Panc1 (cell line): ENCODE measurements at regions not wholly inside any gene's neighbourhood (a gene's known extent, or its start where the extent isn't known, plus 50 kb on each side); places are given as distances from the start of the nearest gene placed in this dataset.
"Not testable (repeated sequence)": the region's sequence is repeated elsewhere in the genome, so short reads cannot be mapped to it uniquely, and the experiment has no call there.

Experiments
- ATAC-seq: fragments of 200-7000 bp; cut with Tn5 transposase; 2 replicates; pipeline ENCODE4 v1.9.1; 2020; ENCODE audit warnings: mild to moderate bottlenecking, moderate library complexity
- BruUV-seq: library from RNA; stranded (reverse); fragments of 400-500 nt; replicated peaks from 2 replicates; lab custom pipeline; 2021; lab: Mats Ljungman, UMichigan
- CTCF ChIA-PET: fragments of 300-600 bp; sonication (Branson Sonifier 250); formaldehyde crosslinking; loops from one replicate; lab custom pipeline; 2022; ENCODE audit warnings: antibody characterized with exemption; lab: Charles Lee
- POLR2A ChIA-PET: fragments of 300-600 bp; sonication (Branson Sonifier 250); formaldehyde crosslinking; loops from one replicate; lab custom pipeline; 2022; ENCODE audit warnings: antibody characterized with exemption; lab: Charles Lee
- DNase-seq: peaks from one replicate; pipeline ENCODE4 v3.0.0-alpha.2; 2010; ENCODE audit warnings: low read depth, low spot score
- H3K27ac ChIP-seq: 2 replicates; pipeline ENCODE4 v1.5.1; 2011; ENCODE audit warnings: mild to moderate bottlenecking, low read length, inconsistent platforms
- H3K27me3 ChIP-seq: fragments of 200-500 bp; sonication (Bioruptor generic); 2 replicates; pipeline ENCODE4 v1.6.0; 2014; ENCODE audit warnings: low read length, inconsistent platforms; ENCODE audit not compliant: control insufficient read depth, insufficient read depth
- H3K36me3 ChIP-seq: fragments of 200-500 bp; sonication (Bioruptor generic); 2 replicates; pipeline ENCODE4 v1.5.1; 2014; ENCODE audit warnings: inconsistent platforms, mild to moderate bottlenecking, low read length, moderate library complexity; ENCODE audit not compliant: control insufficient read depth, insufficient read depth
- H3K4me1 ChIP-seq: 2 replicates; pipeline ENCODE4 v1.5.1; 2011; ENCODE audit warnings: inconsistent platforms, mild to moderate bottlenecking, low read length, moderate library complexity; ENCODE audit not compliant: control insufficient read depth, insufficient read depth
- H3K4me3 ChIP-seq, 2 experiments: 2 replicates each; pipeline ENCODE4 v1.5.1; 2011 to 2012; ENCODE audit warnings: low read depth in 2 of 2, low read length in 2 of 2, mild to moderate bottlenecking in 2 of 2, inconsistent platforms in 1 of 2, moderate library complexity in 1 of 2
- H3K9me3 ChIP-seq: fragments of 200-500 bp; sonication (Bioruptor generic); 2 replicates; pipeline ENCODE4 v1.5.1; 2014; ENCODE audit warnings: low read depth, mild to moderate bottlenecking, inconsistent platforms, low read length, moderate library complexity; ENCODE audit not compliant: control insufficient read depth, insufficient read depth
- POLR2AphosphoS5 ChIP-seq: IDR thresholded peaks from 2 replicates; pipeline ENCODE4 v1.6.1; 2012; ENCODE audit warnings: mild to moderate bottlenecking, low read depth, low read length, moderate library complexity
- REST ChIP-seq, 2 experiments: IDR thresholded peaks; 2 replicates each; pipeline ENCODE4 v1.6.1; 2011 to 2012; ENCODE audit warnings: low read depth in 2 of 2, control low read depth in 1 of 2, low read length in 1 of 2, mild to moderate bottlenecking in 1 of 2, moderate library complexity in 1 of 2; ENCODE audit not compliant: insufficient read depth in 1 of 2
- SIN3A ChIP-seq: IDR thresholded peaks from 2 replicates; pipeline ENCODE4 v1.6.1; 2012; ENCODE audit warnings: low read depth, mild to moderate bottlenecking, low read length, moderate library complexity, borderline replicate concordance; ENCODE audit not compliant: insufficient read depth
- TCF7L2 ChIP-seq: IDR thresholded peaks from 2 replicates; pipeline ENCODE4 v1.6.1; 2011; ENCODE audit warnings: mild to moderate bottlenecking, low read depth, low read length, inconsistent platforms
- in situ Hi-C: cut with HindIII; loops from 2 replicates; pipeline ENCODE4 v1.10.0; 2016; ENCODE audit warnings: low sequenced_read_pairs, low pct_unique_long_range_greater_than_20kb
- intact Hi-C: fragments of 100-400 bp; cut with micrococcal nuclease; formaldehyde crosslinking; loops from one replicate; pipeline ENCODE4 v1.10.0; 2022; ENCODE audit not compliant: unreplicated experiment
- TF ChIP-seq, protein P1 (sequence below): fragments of 450-650 bp; IDR thresholded peaks from 2 replicates; pipeline ENCODE4 v1.5.1; 2017; ENCODE audit warnings: mild to moderate bottlenecking

- no TSS peak for BruUV-seq
- POLR2A ChIA-PET: no interaction called here
- intact Hi-C loops: no loop called here
- H3K36me3 ChIP-seq: no peaks in the 10 kb centered on the region
- TF ChIP-seq SIN3A (no peak), POLR2AphosphoS5 (no peak)
- CTCF ChIA-PET: no interaction called here
- no peaks in the 10 kb centered on the region for H3K9me3 ChIP-seq
- no peak for ATAC-seq
- DNase-seq: no peak
- H3K27ac ChIP-seq: no peak overlapping the region
- no peaks in the 10 kb centered on the region for H3K27me3 ChIP-seq
- in situ Hi-C loops: no loop called here
- H3K4me1 ChIP-seq: no peaks in the 10 kb centered on the region
- no peak overlapping the region for H3K4me3 ChIP-seq
These were observed 315.1 kb downstream of the NEBL start for GRCh38 chr10:20582041-20582440.

DNA sequence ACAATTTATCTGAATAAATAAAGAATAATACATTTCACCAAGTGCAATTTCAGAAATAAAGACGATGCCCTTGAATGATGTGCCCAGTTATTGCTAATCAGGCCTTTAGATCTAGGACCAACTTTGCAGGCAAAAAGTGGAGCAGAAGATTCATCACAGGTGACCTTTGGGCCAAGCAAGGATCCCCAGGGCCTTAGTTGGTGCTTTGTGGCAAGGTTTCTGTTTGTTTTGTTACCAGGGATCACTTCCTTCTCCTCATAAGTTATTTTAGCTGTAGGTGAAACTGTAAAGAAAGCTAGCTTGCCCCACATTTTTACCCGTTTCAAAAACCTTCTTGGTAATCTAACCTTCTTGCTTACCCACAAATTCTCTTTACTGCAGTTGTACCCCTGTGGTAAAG is 323.2 kb downstream of the NEBL start:
- CTCF ChIA-PET: no interaction called here
- TF ChIP-seq SIN3A (no peak), TCF7L2 (no peak), POLR2AphosphoS5 (no peak), REST (IDR thresholded peaks at IDR 0.05; ENCODE audit: insufficient read depth in 1 of 2, low read depth in 2 of 2, low read length in 1 of 2) (no peak)
- TF ChIP-seq, protein P1, sequence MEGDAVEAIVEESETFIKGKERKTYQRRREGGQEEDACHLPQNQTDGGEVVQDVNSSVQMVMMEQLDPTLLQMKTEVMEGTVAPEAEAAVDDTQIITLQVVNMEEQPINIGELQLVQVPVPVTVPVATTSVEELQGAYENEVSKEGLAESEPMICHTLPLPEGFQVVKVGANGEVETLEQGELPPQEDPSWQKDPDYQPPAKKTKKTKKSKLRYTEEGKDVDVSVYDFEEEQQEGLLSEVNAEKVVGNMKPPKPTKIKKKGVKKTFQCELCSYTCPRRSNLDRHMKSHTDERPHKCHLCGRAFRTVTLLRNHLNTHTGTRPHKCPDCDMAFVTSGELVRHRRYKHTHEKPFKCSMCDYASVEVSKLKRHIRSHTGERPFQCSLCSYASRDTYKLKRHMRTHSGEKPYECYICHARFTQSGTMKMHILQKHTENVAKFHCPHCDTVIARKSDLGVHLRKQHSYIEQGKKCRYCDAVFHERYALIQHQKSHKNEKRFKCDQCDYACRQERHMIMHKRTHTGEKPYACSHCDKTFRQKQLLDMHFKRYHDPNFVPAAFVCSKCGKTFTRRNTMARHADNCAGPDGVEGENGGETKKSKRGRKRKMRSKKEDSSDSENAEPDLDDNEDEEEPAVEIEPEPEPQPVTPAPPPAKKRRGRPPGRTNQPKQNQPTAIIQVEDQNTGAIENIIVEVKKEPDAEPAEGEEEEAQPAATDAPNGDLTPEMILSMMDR: no peak
- Histone ChIP-seq H3K27ac (no peak overlapping the region), H3K4me3 (no peak overlapping the region), H3K27me3 (no peaks in the 10 kb centered on the region), H3K9me3 (no peaks in the 10 kb centered on the region), H3K4me1 (no peaks in the 10 kb centered on the region), H3K36me3 (no peaks in the 10 kb centered on the region)
- POLR2A ChIA-PET: no interaction called here
- intact Hi-C loops (no loop called here), in situ Hi-C loops (no loop called here)
- BruUV-seq: no TSS peak
- DNase-seq (no peak), ATAC-seq (no peak)

DNA sequence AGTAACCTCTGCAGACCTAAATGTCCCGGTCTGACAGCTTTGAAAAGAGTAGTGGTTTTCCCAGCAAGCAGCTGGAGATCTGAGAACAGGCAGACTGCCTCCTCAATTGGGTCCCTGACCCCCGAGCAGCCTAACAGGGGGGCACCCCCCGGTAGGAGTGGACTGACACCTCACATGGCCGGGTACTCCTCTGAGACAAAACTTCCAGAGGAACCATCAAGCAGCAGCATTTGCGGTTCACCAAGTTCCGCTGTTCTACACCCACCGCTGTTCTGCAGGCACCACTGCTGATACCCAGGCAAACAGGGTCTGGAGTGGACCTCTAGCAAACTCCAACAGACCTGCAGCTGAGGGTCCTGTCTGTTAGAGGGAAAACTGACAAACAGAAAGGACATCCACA is 341.1 kb downstream of the NEBL start:
- CTCF ChIA-PET, H3K4me1 ChIP-seq, DNase-seq, BruUV-seq, H3K27me3 ChIP-seq, intact Hi-C loops, POLR2A ChIA-PET, H3K9me3 ChIP-seq, in situ Hi-C loops, ATAC-seq, H3K27ac ChIP-seq, H3K36me3 ChIP-seq, H3K4me3 ChIP-seq: not testable (repeated sequence)
